ENCODE measurements at regions not wholly inside any gene's neighbourhood (a gene's known extent, or its start where the extent isn't known, plus 50 kb on each side); places are given as distances from the start of the nearest gene placed in this dataset.
A peak's percentile ranks its signal among the peaks of the same experiment; 100 is the strongest.

- no peak overlapping the region for H3K4me3 Mint-ChIP-seq
These were observed 406.9 kb upstream of the USP24 start for GRCh38 chr1:55622074-55622473.

GRCh38 chr1:55618199-55618598, 403.0 kb upstream of the USP24 start:
- no peaks in the 10 kb centered on the region for H3K36me3 Mint-ChIP-seq
- H3K27ac Mint-ChIP-seq, result no peak overlapping the region
- peaks cover 5% of the 10 kb centered on the region for H3K9me3 Mint-ChIP-seq
- no peak for ATAC-seq
- H3K4me3 Mint-ChIP-seq, result no peak overlapping the region
- H3K4me1 Mint-ChIP-seq, result no peaks in the 10 kb centered on the region
- no peaks in the 10 kb centered on the region for H3K27me3 Mint-ChIP-seq

More at GRCh38 chr1:55622074-55622473, 406.9 kb upstream of the USP24 start:
- Mint-ChIP-seq H3K27ac (no peak overlapping the region), H3K4me1 (no peaks in the 10 kb centered on the region), H3K36me3 (no peaks in the 10 kb centered on the region), H3K9me3 (peaks cover 3% of the 10 kb centered on the region), H3K27me3 (no peaks in the 10 kb centered on the region)
- no peak for ATAC-seq

GRCh38 chr1:55617288-55617982, 402.3 kb upstream of the USP24 start:
- peaks cover 7% of the 10 kb centered on the region for H3K27me3 Mint-ChIP-seq
- no peaks in the 10 kb centered on the region for H3K4me1 Mint-ChIP-seq
- H3K9me3 Mint-ChIP-seq, result peaks cover 5% of the 10 kb centered on the region
- H3K36me3 Mint-ChIP-seq, result no peaks in the 10 kb centered on the region
- ATAC-seq, result no peak
- no peak overlapping the region for H3K27ac Mint-ChIP-seq
- H3K4me3 Mint-ChIP-seq, result no peak overlapping the region

GRCh38 chr1:55612988-55613387, 397.8 kb upstream of the USP24 start:
- Mint-ChIP-seq H3K27ac (no peak overlapping the region), H3K27me3 (peaks cover 24% of the 10 kb centered on the region), H3K4me3 (no peak overlapping the region), H3K9me3 (peaks cover 14% of the 10 kb centered on the region), H3K36me3 (no peaks in the 10 kb centered on the region), H3K4me1 (no peaks in the 10 kb centered on the region)
- ATAC-seq, result no peak

- H3K4me1 Mint-ChIP-seq, result no peaks in the 10 kb centered on the region
- no peak overlapping the region for H3K4me3 Mint-ChIP-seq
- no peak overlapping the region for H3K27ac Mint-ChIP-seq
- peaks cover 24% of the 10 kb centered on the region for H3K27me3 Mint-ChIP-seq
- ATAC-seq, result no peak
- H3K9me3 Mint-ChIP-seq, result peaks cover 20% of the 10 kb centered on the region
- H3K36me3 Mint-ChIP-seq, result no peaks in the 10 kb centered on the region
These were observed 396.0 kb upstream of the USP24 start for GRCh38 chr1:55611123-55611522.

GRCh38 chr1:55610203-55610602, 395.0 kb upstream of the USP24 start:
- Mint-ChIP-seq H3K27ac (no peak overlapping the region), H3K4me3 (no peak overlapping the region), H3K9me3 (peaks cover 16% of the 10 kb centered on the region), H3K4me1 (no peaks in the 10 kb centered on the region), H3K27me3 (peaks cover 24% of the 10 kb centered on the region), H3K36me3 (no peaks in the 10 kb centered on the region)
- ATAC-seq, result no peak

GRCh38 chr1:55609630-55610029, 394.5 kb upstream of the USP24 start:
- Mint-ChIP-seq H3K27me3 (peaks cover 24% of the 10 kb centered on the region), H3K27ac (no peak overlapping the region), H3K4me3 (no peak overlapping the region), H3K36me3 (no peaks in the 10 kb centered on the region), H3K4me1 (no peaks in the 10 kb centered on the region), H3K9me3 (peaks cover 16% of the 10 kb centered on the region)
- ATAC-seq, result no peak

- no peak overlapping the region for H3K4me3 Mint-ChIP-seq
- ATAC-seq, result no peak
- H3K9me3 Mint-ChIP-seq, result peaks cover 12% of the 10 kb centered on the region
- H3K27me3 Mint-ChIP-seq, result peaks cover 16% of the 10 kb centered on the region
- no peak overlapping the region for H3K27ac Mint-ChIP-seq
- H3K4me1 Mint-ChIP-seq, result no peaks in the 10 kb centered on the region
- H3K36me3 Mint-ChIP-seq, result no peaks in the 10 kb centered on the region
These were observed 390.0 kb upstream of the USP24 start for GRCh38 chr1:55605155-55605554.

- H3K4me1 Mint-ChIP-seq, result no peaks in the 10 kb centered on the region
- H3K27ac Mint-ChIP-seq, result no peak overlapping the region
- H3K9me3 Mint-ChIP-seq, result peaks cover 12% of the 10 kb centered on the region
- H3K27me3 Mint-ChIP-seq, result peaks cover 18% of the 10 kb centered on the region
- no peak overlapping the region for H3K4me3 Mint-ChIP-seq
- ATAC-seq, result no peak
- H3K36me3 Mint-ChIP-seq, result no peaks in the 10 kb centered on the region
These were observed 389.6 kb upstream of the USP24 start for GRCh38 chr1:55604749-55605148.

- peaks cover 12% of the 10 kb centered on the region for H3K9me3 Mint-ChIP-seq
- H3K27me3 Mint-ChIP-seq, result peaks cover 22% of the 10 kb centered on the region
- H3K4me1 Mint-ChIP-seq, result no peaks in the 10 kb centered on the region
- no peak overlapping the region for H3K27ac Mint-ChIP-seq
- H3K36me3 Mint-ChIP-seq, result no peaks in the 10 kb centered on the region
- no peak for ATAC-seq
- no peak overlapping the region for H3K4me3 Mint-ChIP-seq
These were observed 389.0 kb upstream of the USP24 start for GRCh38 chr1:55604179-55604578.

- peaks cover 12% of the 10 kb centered on the region for H3K9me3 Mint-ChIP-seq
- H3K27me3 Mint-ChIP-seq, result peaks cover 42% of the 10 kb centered on the region
- no peak overlapping the region for H3K4me3 Mint-ChIP-seq
- no peak for ATAC-seq
- H3K36me3 Mint-ChIP-seq, result no peaks in the 10 kb centered on the region
- no peaks in the 10 kb centered on the region for H3K4me1 Mint-ChIP-seq
- no peak overlapping the region for H3K27ac Mint-ChIP-seq
These were observed 385.1 kb upstream of the USP24 start for GRCh38 chr1:55600242-55600641.

GRCh38 chr1:55597910-55598309, 382.7 kb upstream of the USP24 start:
- no peaks in the 10 kb centered on the region for H3K36me3 Mint-ChIP-seq
- no peak overlapping the region for H3K4me3 Mint-ChIP-seq
- H3K9me3 Mint-ChIP-seq, result peaks cover 12% of the 10 kb centered on the region
- H3K27me3 Mint-ChIP-seq, result peaks cover 50% of the 10 kb centered on the region
- ATAC-seq, result no peak
- no peak overlapping the region for H3K27ac Mint-ChIP-seq
- no peaks in the 10 kb centered on the region for H3K4me1 Mint-ChIP-seq

GRCh38 chr1:55594701-55595100, 379.5 kb upstream of the USP24 start:
- Mint-ChIP-seq H3K27me3 (peaks cover 31% of the 10 kb centered on the region), H3K4me3 (no peak overlapping the region), H3K4me1 (no peaks in the 10 kb centered on the region), H3K27ac (no peak overlapping the region), H3K36me3 (no peaks in the 10 kb centered on the region), H3K9me3 (peaks cover 12% of the 10 kb centered on the region)
- ATAC-seq, result no peak

GRCh38 chr1:55593298-55593697, 378.1 kb upstream of the USP24 start:
- Mint-ChIP-seq H3K36me3 (no peaks in the 10 kb centered on the region), H3K27me3 (peaks cover 28% of the 10 kb centered on the region), H3K4me1 (no peaks in the 10 kb centered on the region)

GRCh38 chr1:55592122-55592521, 377.0 kb upstream of the USP24 start:
- peaks cover 29% of the 10 kb centered on the region for H3K27me3 Mint-ChIP-seq
- H3K4me1 Mint-ChIP-seq, result no peaks in the 10 kb centered on the region
- no peaks in the 10 kb centered on the region for H3K36me3 Mint-ChIP-seq
- peak; percentile 29 for ATAC-seq
- no peak overlapping the region for H3K4me3 Mint-ChIP-seq
- H3K27ac Mint-ChIP-seq, result no peak overlapping the region
- peaks cover 9% of the 10 kb centered on the region for H3K9me3 Mint-ChIP-seq

More at GRCh38 chr1:55593298-55593697, 378.1 kb upstream of the USP24 start:
- H3K9me3 Mint-ChIP-seq, result peaks cover 12% of the 10 kb centered on the region
- no peak overlapping the region for H3K27ac Mint-ChIP-seq
- no peak overlapping the region for H3K4me3 Mint-ChIP-seq
- no peak for ATAC-seq

GRCh38 chr1:55589671-55590297, 374.6 kb upstream of the USP24 start:
- Mint-ChIP-seq H3K36me3 (no peaks in the 10 kb centered on the region), H3K4me1 (no peaks in the 10 kb centered on the region), H3K9me3 (no peaks in the 10 kb centered on the region), H3K27me3 (peaks cover 25% of the 10 kb centered on the region), H3K27ac (no peak overlapping the region), H3K4me3 (no peak overlapping the region)
- no peak for ATAC-seq
